Type B pancreatic cell (in vitro differentiated cells): ENCODE measurements at regions not wholly inside any gene's neighbourhood (a gene's known extent, or its start where the extent isn't known, plus 50 kb on each side); places are given as distances from the start of the nearest gene placed in this dataset.

Source experiments
- DNase-seq: peaks from one replicate; pipeline ENCODE4 v3.0.0; 2021; ENCODE audit warnings: mixed read lengths; ENCODE audit not compliant: unreplicated experiment; ENCODE audit errors: extremely low spot score
- H3K27ac Mint-ChIP-seq: 2 replicates; pipeline ENCODE4 v1.8.0; 2021; ENCODE audit warnings: mild to moderate bottlenecking, mixed read lengths
- H3K27me3 Mint-ChIP-seq: 2 replicates; pipeline ENCODE4 v1.8.0; 2021; ENCODE audit warnings: mixed read lengths
- H3K36me3 Mint-ChIP-seq: 2 replicates; pipeline ENCODE4 v1.8.0; 2021; ENCODE audit warnings: mixed read lengths
- H3K4me1 Mint-ChIP-seq: one replicate; pipeline ENCODE4 v1.8.0; 2021; ENCODE audit warnings: mixed read lengths; ENCODE audit not compliant: unreplicated experiment
- H3K4me3 Mint-ChIP-seq: 2 replicates; pipeline ENCODE4 v1.8.0; 2021; ENCODE audit warnings: mild to moderate bottlenecking, mixed read lengths
- H3K9me3 Mint-ChIP-seq: 2 replicates; pipeline ENCODE4 v1.8.0; 2021; ENCODE audit warnings: mixed read lengths
- TF ChIP-seq, protein P1 (sequence below): fragments of 200-600 bp; sonication (generic); conservative IDR thresholded peaks from 2 replicates; pipeline ENCODE4 v1.5.0; 2021; ENCODE audit warnings: antibody characterized with exemption, mild to moderate bottlenecking

DNA sequence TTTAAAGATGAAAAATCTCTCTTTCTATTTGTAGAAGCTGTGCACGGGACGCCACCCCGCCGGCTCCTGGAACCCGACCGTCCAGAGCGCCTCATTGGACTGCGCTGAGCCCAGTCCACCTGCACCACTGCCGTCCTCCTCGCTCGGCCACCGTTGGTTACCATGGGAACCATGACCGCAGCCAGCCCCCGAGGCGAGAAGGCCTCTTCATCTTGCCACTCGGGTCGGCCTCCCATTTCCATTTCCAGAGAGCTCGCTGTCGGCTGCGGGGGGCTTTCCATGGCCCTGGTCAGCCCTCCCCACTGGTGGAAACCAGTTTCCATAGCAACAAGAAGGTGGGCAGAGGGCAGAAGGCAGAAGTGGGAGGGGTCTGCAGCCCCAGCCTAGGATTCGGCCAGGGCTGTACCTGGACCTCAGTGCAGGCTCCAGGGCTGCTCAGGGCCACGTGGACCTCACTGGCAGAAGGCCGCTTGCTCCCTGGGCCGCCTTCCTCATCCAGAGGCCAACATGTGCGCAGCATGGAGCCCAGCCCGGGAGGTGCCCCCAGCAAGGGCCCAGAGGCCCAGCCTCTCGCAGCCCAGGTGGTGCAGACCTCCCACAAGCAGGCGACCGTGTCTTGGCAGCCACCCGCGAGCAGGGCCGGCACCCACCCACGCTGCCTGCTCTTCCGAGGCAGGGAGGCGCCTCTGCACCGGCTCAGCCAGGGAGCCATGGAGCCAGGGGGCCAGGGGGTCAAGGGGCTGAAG is 283.5 kb upstream of the PPP2R2D start:
- no peak overlapping the region for H3K4me3 Mint-ChIP-seq
- DNase-seq, result no peak
- H3K27ac Mint-ChIP-seq, result no peak overlapping the region

DNA sequence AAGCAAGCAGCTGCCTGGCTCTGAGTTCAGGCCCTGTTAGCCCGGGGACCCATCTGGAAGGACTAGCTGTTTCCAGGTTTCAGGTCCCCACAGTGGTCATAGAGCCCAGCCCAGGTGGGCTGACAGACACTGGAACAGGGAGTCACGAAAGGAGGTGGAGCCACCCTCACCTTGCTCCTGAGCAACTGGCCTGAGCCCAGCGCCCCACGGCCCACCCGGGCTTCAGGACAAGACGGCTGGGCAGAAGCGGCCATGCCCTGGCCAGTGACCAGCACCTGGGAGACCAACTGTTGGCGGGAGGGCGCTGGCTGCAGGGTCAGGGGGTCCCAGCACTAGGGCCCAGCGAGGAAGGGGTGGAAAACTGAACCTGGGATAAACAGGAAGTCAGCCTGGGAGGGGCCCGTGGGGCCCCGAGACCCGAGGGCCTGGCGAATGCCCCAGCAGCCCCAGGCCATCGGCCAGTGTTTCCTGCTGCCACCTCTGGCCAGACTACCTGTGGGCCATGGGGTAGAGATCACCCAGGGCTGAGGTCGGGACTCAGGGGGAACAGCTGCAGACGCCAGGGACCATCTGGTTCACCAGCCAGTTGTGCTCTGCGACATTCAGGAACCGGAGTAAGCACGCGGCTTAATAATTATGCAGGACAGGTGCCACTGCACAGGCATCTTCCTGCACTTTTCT is 282.1 kb upstream of the PPP2R2D start:
- TF ChIP-seq, protein P1, sequence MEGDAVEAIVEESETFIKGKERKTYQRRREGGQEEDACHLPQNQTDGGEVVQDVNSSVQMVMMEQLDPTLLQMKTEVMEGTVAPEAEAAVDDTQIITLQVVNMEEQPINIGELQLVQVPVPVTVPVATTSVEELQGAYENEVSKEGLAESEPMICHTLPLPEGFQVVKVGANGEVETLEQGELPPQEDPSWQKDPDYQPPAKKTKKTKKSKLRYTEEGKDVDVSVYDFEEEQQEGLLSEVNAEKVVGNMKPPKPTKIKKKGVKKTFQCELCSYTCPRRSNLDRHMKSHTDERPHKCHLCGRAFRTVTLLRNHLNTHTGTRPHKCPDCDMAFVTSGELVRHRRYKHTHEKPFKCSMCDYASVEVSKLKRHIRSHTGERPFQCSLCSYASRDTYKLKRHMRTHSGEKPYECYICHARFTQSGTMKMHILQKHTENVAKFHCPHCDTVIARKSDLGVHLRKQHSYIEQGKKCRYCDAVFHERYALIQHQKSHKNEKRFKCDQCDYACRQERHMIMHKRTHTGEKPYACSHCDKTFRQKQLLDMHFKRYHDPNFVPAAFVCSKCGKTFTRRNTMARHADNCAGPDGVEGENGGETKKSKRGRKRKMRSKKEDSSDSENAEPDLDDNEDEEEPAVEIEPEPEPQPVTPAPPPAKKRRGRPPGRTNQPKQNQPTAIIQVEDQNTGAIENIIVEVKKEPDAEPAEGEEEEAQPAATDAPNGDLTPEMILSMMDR, result no peak
- Mint-ChIP-seq H3K4me3 (no peak overlapping the region), H3K4me1 (no peaks in the 10 kb centered on the region), H3K9me3 (no peaks in the 10 kb centered on the region), H3K36me3 (no peaks in the 10 kb centered on the region), H3K27me3 (peaks cover 13% of the 10 kb centered on the region), H3K27ac (no peak overlapping the region)
- DNase-seq, result no peak

More for the DNA sequence above, 283.5 kb upstream of the PPP2R2D start:
- no peaks in the 10 kb centered on the region for H3K4me1 Mint-ChIP-seq
- no peaks in the 10 kb centered on the region for H3K9me3 Mint-ChIP-seq
- no peaks in the 10 kb centered on the region for H3K36me3 Mint-ChIP-seq
- H3K27me3 Mint-ChIP-seq, result peaks cover 16% of the 10 kb centered on the region
- TF ChIP-seq, protein P1, result no peak

DNA sequence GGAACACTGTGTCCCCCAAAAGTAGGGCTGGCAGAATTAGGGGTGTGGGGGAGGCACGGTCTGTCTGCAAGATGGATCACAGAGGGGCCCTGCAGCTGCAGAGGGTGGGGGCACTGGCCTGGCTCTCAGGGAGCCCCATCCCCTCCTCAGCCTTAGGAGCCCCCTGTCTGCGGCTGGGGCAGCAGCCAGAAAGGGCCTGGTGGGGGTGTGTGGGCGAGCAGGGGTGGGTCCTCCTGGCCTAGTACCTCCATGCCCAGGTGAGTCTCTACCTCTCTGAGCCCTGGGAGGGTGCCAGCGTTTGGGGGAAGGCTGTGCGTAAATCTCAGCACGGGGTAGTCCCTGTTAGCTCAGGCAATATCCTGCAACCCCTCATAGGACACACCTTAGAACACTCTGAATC is 280.5 kb upstream of the PPP2R2D start:
- no peak for DNase-seq
- Mint-ChIP-seq H3K4me3 (no peak overlapping the region), H3K27me3 (peaks cover 5% of the 10 kb centered on the region), H3K27ac (no peak overlapping the region), H3K4me1 (no peaks in the 10 kb centered on the region), H3K36me3 (no peaks in the 10 kb centered on the region), H3K9me3 (no peaks in the 10 kb centered on the region)
- TF ChIP-seq, protein P1, result no peak

DNA sequence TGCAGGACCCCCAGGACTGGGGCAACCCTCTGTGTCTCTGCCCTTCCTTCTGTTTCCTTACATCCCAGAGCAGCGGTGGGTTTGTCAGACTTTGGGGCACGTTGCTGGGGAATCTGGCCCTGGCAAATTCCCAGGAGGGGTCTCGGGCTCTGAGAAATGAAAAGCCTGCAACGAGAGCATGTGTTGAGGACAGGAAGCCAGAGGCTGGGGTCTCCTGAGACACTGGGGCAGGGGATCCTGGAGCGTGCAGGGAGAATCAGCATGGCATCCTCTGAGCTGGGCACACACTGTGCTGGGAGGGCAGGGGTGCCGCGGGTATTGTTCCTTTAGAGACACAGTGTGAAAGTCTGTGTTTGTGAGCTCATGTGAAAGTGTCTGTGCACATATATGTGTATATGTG is 279.9 kb upstream of the PPP2R2D start:
- no peak overlapping the region for H3K4me3 Mint-ChIP-seq
- TF ChIP-seq, protein P1, result no peak
- H3K36me3 Mint-ChIP-seq, result no peaks in the 10 kb centered on the region

DNA sequence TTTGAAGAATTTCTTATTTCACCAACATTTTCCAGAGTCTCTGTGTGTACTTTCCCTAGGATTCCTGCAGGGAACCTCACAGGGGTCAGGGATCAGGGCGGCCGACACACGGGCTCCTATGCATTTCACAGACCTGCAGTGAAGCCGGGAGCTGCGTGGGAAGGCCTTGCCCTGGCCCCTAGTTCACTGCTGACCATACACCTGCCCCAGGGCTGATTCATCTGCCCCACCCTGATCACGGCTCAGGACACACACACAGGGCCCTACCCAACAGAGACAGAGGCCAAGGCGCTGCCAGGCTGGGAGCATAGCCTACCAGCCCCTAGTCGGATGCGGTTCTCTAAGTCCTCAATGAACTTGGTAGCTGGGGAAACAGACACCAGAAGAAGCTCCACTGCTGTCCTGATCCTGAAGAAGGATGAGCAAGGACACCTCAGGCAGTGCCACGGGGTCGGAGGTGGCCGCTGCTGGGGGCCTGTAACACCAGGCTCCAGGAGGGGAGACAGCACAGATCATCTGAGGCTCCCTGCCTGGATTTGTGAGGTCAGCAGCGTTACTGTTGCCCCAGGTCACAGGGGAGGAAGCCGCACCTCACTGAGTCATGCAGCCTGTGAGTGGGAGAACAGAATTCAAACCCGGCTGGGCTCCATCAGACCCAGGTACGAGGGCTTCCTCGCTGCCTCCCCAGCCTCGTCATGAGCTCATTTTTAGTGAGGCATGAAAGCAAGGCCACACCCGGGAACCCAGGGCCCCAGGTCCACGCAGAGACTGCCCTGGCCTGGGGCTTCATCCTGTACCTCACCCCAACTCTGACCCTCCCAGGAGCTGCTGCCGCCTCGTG is 278.8 kb upstream of the PPP2R2D start:
- peaks cover 3% of the 10 kb centered on the region for H3K27me3 Mint-ChIP-seq
- TF ChIP-seq, protein P1, result no peak

More for the DNA sequence above, 279.9 kb upstream of the PPP2R2D start:
- Mint-ChIP-seq H3K27ac (peak overlapping the region; percentile 6), H3K27me3 (peaks cover 5% of the 10 kb centered on the region), H3K4me1 (no peaks in the 10 kb centered on the region), H3K9me3 (no peaks in the 10 kb centered on the region)
- no peak for DNase-seq

More for the DNA sequence above, 278.8 kb upstream of the PPP2R2D start:
- Mint-ChIP-seq H3K27ac (peak overlapping the region; percentile 8), H3K36me3 (no peaks in the 10 kb centered on the region), H3K9me3 (no peaks in the 10 kb centered on the region), H3K4me3 (no peak overlapping the region), H3K4me1 (no peaks in the 10 kb centered on the region)
- DNase-seq, result no peak
